ENCODE measurements at regions not wholly inside any gene's neighbourhood (a gene's known extent, or its start where the extent isn't known, plus 50 kb on each side); places are given as distances from the start of the nearest gene placed in this dataset.

- TF ChIP-seq POLR2A (IDR thresholded peaks at IDR 0.05) (no peak), POLR2AphosphoS5 (IDR thresholded peaks at IDR 0.05) (no peak)
These were observed 151.2 kb upstream of the KRR1 start for GRCh38 chr12:75662511-75663159.

All from spleen (tissue), 3 donors.